H1 (cell line): ENCODE measurements at regions not wholly inside any gene's neighbourhood (a gene's known extent, or its start where the extent isn't known, plus 50 kb on each side); places are given as distances from the start of the nearest gene placed in this dataset.
A peak's percentile ranks its signal among the peaks of the same experiment; 100 is the strongest.

ENCODE experiments used
- CTCF ChIA-PET: fragments of 300-600 bp; sonication (Branson Sonifier 250); formaldehyde crosslinking; loops from one replicate; lab custom pipeline; 2021; ENCODE audit not compliant: partially characterized antibody; lab: Charles Lee
- POLR2A ChIA-PET: fragments of 300-600 bp; sonication (Branson Sonifier 250); formaldehyde crosslinking; loops from one replicate; lab custom pipeline; 2021; ENCODE audit warnings: inconsistent platforms; ENCODE audit not compliant: partially characterized antibody; lab: Charles Lee
- DNase-seq, 2 experiments: peaks; one replicate each; pipeline versions ENCODE4 v3.0.0 to v3.0.0-alpha.2; 2010 to 2022; ENCODE audit warnings: low spot score in 2 of 2, low read depth in 1 of 2, mixed read lengths in 1 of 2
- FAIRE-seq: peaks from 2 replicates; lab custom pipeline; 2011; peaks lifted over from hg19 to GRCh38; lab: Jason Lieb, UNC
- H2AFZ ChIP-seq: 2 replicates; pipeline ENCODE4 v1.8.1; 2012; ENCODE audit warnings: low read length, inconsistent platforms
- H2AK5ac ChIP-seq: 2 replicates; pipeline ENCODE4 v1.6.1; 2013; ENCODE audit warnings: low read depth, low read length
- H2BK120ac ChIP-seq: replicated peaks from 2 replicates; pipeline ENCODE3; 2013; ENCODE audit warnings: low read depth, low read length, inconsistent platforms
- H2BK12ac ChIP-seq: 2 replicates; pipeline ENCODE4 v1.6.1; 2013; ENCODE audit warnings: low read depth, low read length
- H2BK15ac ChIP-seq: 2 replicates; pipeline ENCODE4 v1.6.1; 2013; ENCODE audit warnings: low read length
- H2BK20ac ChIP-seq: 2 replicates; pipeline ENCODE4 v1.6.1; 2013; ENCODE audit warnings: low read length
- H2BK5ac ChIP-seq: 2 replicates; pipeline ENCODE4 v1.6.1; 2013; ENCODE audit warnings: low read depth, low read length
- H3K14ac ChIP-seq: 2 replicates; pipeline ENCODE4 v1.6.1; 2013; ENCODE audit warnings: inconsistent platforms; ENCODE audit not compliant: insufficient read length
- H3K18ac ChIP-seq: 2 replicates; pipeline ENCODE4 v1.6.1; 2013; ENCODE audit warnings: low read length; ENCODE audit errors: extremely low read depth
- H3K23ac ChIP-seq: 2 replicates; pipeline ENCODE4 v1.6.1; 2013; ENCODE audit warnings: inconsistent platforms; ENCODE audit not compliant: insufficient read length
- H3K23me2 ChIP-seq: 2 replicates; pipeline ENCODE4 v1.6.1; 2013; ENCODE audit warnings: low read depth, low read length
- H3K27ac ChIP-seq: 2 replicates; pipeline ENCODE4 v1.6.1; 2011; ENCODE audit warnings: low read depth, low read length, inconsistent platforms
- H3K27me3 ChIP-seq, 4 experiments: replicated peaks in 1 of 4; 1 replicate in 1 of 4; 2 replicates in 3 of 4; pipeline versions ENCODE4 v1.6.1 to v1.8.1; 2011 to 2013; ENCODE audit warnings: low read length in 3 of 4, mild to moderate bottlenecking in 3 of 4, inconsistent platforms in 2 of 4, mixed read lengths in 2 of 4, moderate library complexity in 1 of 4; ENCODE audit not compliant: control insufficient read depth in 3 of 4, insufficient read depth in 3 of 4; ENCODE audit errors: extremely low read depth in 1 of 4
- H3K36me3 ChIP-seq, 4 experiments: 2 replicates each; pipeline versions ENCODE4 v1.6.1 to v1.8.1; 2011 to 2013; ENCODE audit warnings: mild to moderate bottlenecking in 4 of 4, low read length in 3 of 4, moderate library complexity in 2 of 4, control low read depth in 1 of 4, inconsistent platforms in 1 of 4; ENCODE audit not compliant: insufficient read depth in 4 of 4, control insufficient read depth in 2 of 4
- H3K4ac ChIP-seq: replicated peaks from 2 replicates; pipeline ENCODE3; 2013; ENCODE audit warnings: low read length, low read depth, mixed read lengths, inconsistent platforms; ENCODE audit not compliant: insufficient read length
- H3K4me1 ChIP-seq, 4 experiments: replicated peaks in 1 of 4; 1 replicate in 1 of 4; 2 replicates in 3 of 4; pipeline versions ENCODE4 v1.6.1 to v1.8.1; 2011 to 2013; ENCODE audit warnings: low read length in 3 of 4, inconsistent platforms in 2 of 4, mixed read lengths in 1 of 4; ENCODE audit not compliant: insufficient read depth in 4 of 4, control insufficient read depth in 3 of 4
- H3K4me2 ChIP-seq, 2 experiments: 2 replicates each; pipeline versions ENCODE4 v1.6.1 to v1.8.1; 2011 to 2013; ENCODE audit warnings: low read depth in 2 of 2, low read length in 2 of 2, control low read depth in 1 of 2, inconsistent platforms in 1 of 2, mild to moderate bottlenecking in 1 of 2; ENCODE audit not compliant: insufficient read depth in 1 of 2
- H3K4me3 ChIP-seq, 4 experiments: fragments of 200-600, 300-600 bp in 1 of 4; sonication (generic), shearing (Covaris generic), sonication (Bioruptor Twin) in 1 of 4; 2 replicates each; pipeline versions ENCODE4 v1.5.1 to v1.8.1; 2011 to 2016; ENCODE audit warnings: low read length in 4 of 4, low read depth in 3 of 4, control low read depth in 2 of 4, inconsistent platforms in 2 of 4, mild to moderate bottlenecking in 2 of 4, mixed read lengths in 1 of 4, moderate library complexity in 1 of 4; ENCODE audit not compliant: insufficient read depth in 2 of 4; ENCODE audit errors: extremely low read depth in 1 of 4
- H3K56ac ChIP-seq: replicated peaks from 2 replicates; pipeline ENCODE3; 2013; ENCODE audit warnings: low read depth, mild to moderate bottlenecking, mixed read lengths, low read length, inconsistent platforms; ENCODE audit not compliant: insufficient read length
- H3K79me1 ChIP-seq: 2 replicates; pipeline ENCODE4 v1.6.1; 2013; ENCODE audit warnings: low read depth, low read length, control low read depth
- H3K79me2 ChIP-seq, 2 experiments: 2 replicates each; pipeline versions ENCODE4 v1.6.1 to v1.8.1; 2012 to 2013; ENCODE audit warnings: low read length in 2 of 2, mild to moderate bottlenecking in 2 of 2, inconsistent platforms in 1 of 2; ENCODE audit not compliant: insufficient read depth in 2 of 2, control insufficient read depth in 1 of 2
- H3K9ac ChIP-seq, 4 experiments: replicated peaks in 1 of 4; 1 replicate in 1 of 4; 2 replicates in 3 of 4; pipeline versions ENCODE4 v1.6.1 to v1.8.1; 2011 to 2013; ENCODE audit warnings: low read depth in 3 of 4, low read length in 3 of 4, control low read depth in 2 of 4, mild to moderate bottlenecking in 2 of 4, moderate library complexity in 2 of 4, inconsistent platforms in 1 of 4; ENCODE audit errors: extremely low read depth in 1 of 4
- H3K9me3 ChIP-seq, 2 experiments: 2 replicates each; pipeline versions ENCODE4 v1.6.1 to v1.8.1; 2012 to 2013; ENCODE audit warnings: mild to moderate bottlenecking in 2 of 2, moderate library complexity in 2 of 2, control low read depth in 1 of 2, inconsistent platforms in 1 of 2, low read depth in 1 of 2, low read length in 1 of 2, mixed read lengths in 1 of 2; ENCODE audit not compliant: insufficient read depth in 2 of 2
- H4K20me1 ChIP-seq, 2 experiments: replicated peaks in 1 of 2; 2 replicates each; pipeline versions ENCODE3 to v1.8.1; 2011 to 2013; ENCODE audit warnings: inconsistent platforms in 2 of 2, low read length in 2 of 2, mild to moderate bottlenecking in 1 of 2; ENCODE audit not compliant: insufficient read depth in 2 of 2, control insufficient read depth in 1 of 2
- H4K5ac ChIP-seq: 2 replicates; pipeline ENCODE4 v1.6.1; 2013; ENCODE audit warnings: low read length, low read depth, mixed read lengths, inconsistent platforms; ENCODE audit not compliant: insufficient read length
- H4K8ac ChIP-seq: 2 replicates; pipeline ENCODE4 v1.8.0; 2013; ENCODE audit warnings: mild to moderate bottlenecking, moderate library complexity, low read length, inconsistent platforms; ENCODE audit not compliant: insufficient read depth; ENCODE audit errors: extremely low read depth
- H4K91ac ChIP-seq: replicated peaks from 2 replicates; pipeline ENCODE3; 2013; ENCODE audit warnings: low read length, mixed read lengths, inconsistent platforms; ENCODE audit not compliant: insufficient read length
- CEBPB ChIP-seq: IDR thresholded peaks from 2 replicates; pipeline ENCODE4 v1.6.1; 2012; ENCODE audit warnings: low read depth, low read length
- POU5F1 ChIP-seq: IDR thresholded peaks from 2 replicates; pipeline ENCODE4 v1.6.1; 2011; ENCODE audit warnings: low read depth, mild to moderate bottlenecking, low read length, moderate library complexity
- WGBS, 2 experiments: shearing (Covaris generic) in 1 of 2; methylation state at CpG; one replicate each; pipeline versions ENCODE4 v1.1.6 to v1.1.7; 2013 to 2015; ENCODE audit warnings: low lambda C conversion rate in 2 of 2, mixed read lengths in 2 of 2, inconsistent platforms in 1 of 2, low coverage in 1 of 2, missing lambda C conversion rate in 1 of 2; ENCODE audit not compliant: insufficient replicate concordance in 2 of 2, insufficient coverage in 1 of 2, insufficient read length in 1 of 2; ENCODE audit errors: extremely low coverage in 1 of 2, missing lambda C conversion rate in 1 of 2; 5-methylcytosine and 5-hydroxymethylcytosine counted together

GRCh38 chr4:133355633-133356032 lies 206.5 kb downstream of the PCDH10 start:
- H3K27me3 ChIP-seq, result no peaks in the 10 kb centered on the region
- no peak overlapping the region for H2BK120ac ChIP-seq
- no peaks in the 10 kb centered on the region for H3K36me3 ChIP-seq
- H3K14ac ChIP-seq, result no peak overlapping the region
- H3K79me2 ChIP-seq, result no peaks in the 10 kb centered on the region
- H3K4me1 ChIP-seq, result no peaks in the 10 kb centered on the region
- no peak overlapping the region for H2BK5ac ChIP-seq
- no peaks in the 10 kb centered on the region for H3K79me1 ChIP-seq
- H3K27ac ChIP-seq, result no peak overlapping the region
- H3K4me2 ChIP-seq, result no peak overlapping the region
- no peak overlapping the region for H2BK20ac ChIP-seq
- H3K4ac ChIP-seq, result no peak overlapping the region
- no peak overlapping the region for H2BK12ac ChIP-seq
- H3K23me2 ChIP-seq, result no peaks in the 10 kb centered on the region
- H4K8ac ChIP-seq, result no peak overlapping the region
- H2AK5ac ChIP-seq, result no peak overlapping the region
- FAIRE-seq (no peak), DNase-seq (no peak)
- H3K9me3 ChIP-seq, result 0 out of 4 replicates have a peak, but pooled peaks cover 0 to 2% of the 10 kb centered on the region in 2 experiments
- ChIA-PET CTCF (interaction anchor here (0.7 to 0.8 kb wide), 2 partner anchors 303 to 343 kb away, joined by 3 read pairs; no protein-coding TSS in a partner anchor), POLR2A (no interaction called here)
- H3K18ac ChIP-seq, result no peak overlapping the region
- 0 out of 2 replicates have a peak, but pooled peaks have one; percentile 25 for TF ChIP-seq CEBPB
- no peak for TF ChIP-seq POU5F1
- H3K4me3 ChIP-seq, result no peak overlapping the region
- H3K56ac ChIP-seq, result no peak overlapping the region
- no peak overlapping the region for H4K5ac ChIP-seq
- WGBS, 2 experiments, result 100% methylated on average over 3 of the region's 3 CpGs; no CpG with 5 or more reads in 1 of the 2 experiments
- no peaks in the 10 kb centered on the region for H4K20me1 ChIP-seq
- H4K91ac ChIP-seq, result no peak overlapping the region
- H3K9ac ChIP-seq, result no peak overlapping the region
- H2BK15ac ChIP-seq, result no peak overlapping the region
- H3K23ac ChIP-seq, result no peak overlapping the region
- H2AFZ ChIP-seq, result peak overlapping the region; percentile 51; the same call in 1 of the 2 replicates
